Esophagus muscularis mucosa (tissue), 4 donors: ENCODE measurements at regions not wholly inside any gene's neighbourhood (a gene's known extent, or its start where the extent isn't known, plus 50 kb on each side); places are given as distances from the start of the nearest gene placed in this dataset.
"Not testable (repeated sequence)": the region's sequence is repeated elsewhere in the genome, so short reads cannot be mapped to it uniquely, and the experiment has no call there.

ENCODE experiments used
- DNase-seq: peaks from one replicate; pipeline ENCODE4 v3.0.0-alpha.2; 2017; ENCODE audit errors: extremely low spot score
- H3K27ac ChIP-seq, 4 donors: fragments of 200-600 bp; sonication (generic); replicated peaks in 1 of 4; 1 replicate in 3 of 4; 2 replicates in 1 of 4; pipeline ENCODE4 v1.5.1; 2016 to 2019; ENCODE audit warnings: mild to moderate bottlenecking in 1 of 4
- H3K27me3 ChIP-seq, 4 donors: fragments of 200-600 bp; sonication (generic); one replicate each; pipeline versions ENCODE4 v1.5.1 to v1.6.0; 2016 to 2019
- H3K36me3 ChIP-seq, 4 donors: fragments of 200-600 bp; sonication (generic); one replicate each; pipeline ENCODE4 v1.5.1; 2016 to 2019
- H3K4me1 ChIP-seq, 4 donors: fragments of 200-600 bp; sonication (generic); one replicate each; pipeline ENCODE4 v1.5.1; 2016 to 2019
- H3K4me3 ChIP-seq, 4 donors: fragments of 200-600 bp; sonication (generic); 1 replicate in 2 of 4; 2 replicates in 2 of 4; pipeline ENCODE4 v1.5.1; 2016 to 2019; ENCODE audit warnings: mild to moderate bottlenecking in 4 of 4, moderate library complexity in 1 of 4
- H3K9me3 ChIP-seq, 4 donors: fragments of 200-600 bp; sonication (generic); 1 replicate in 3 of 4; 2 replicates in 1 of 4; pipeline ENCODE4 v1.5.1; 2016 to 2019
- CTCF ChIP-seq, 3 experiments: fragments of 200-600 bp in 2 of 3; fragments of 450-650 bp in 1 of 3; sonication (generic) in 2 of 3; IDR thresholded peaks; one replicate each; pipeline ENCODE4 v1.5.1; 2017 to 2019; ENCODE audit warnings: antibody characterized with exemption in 3 of 3, mild to moderate bottlenecking in 2 of 3, moderate library complexity in 1 of 3
- EP300 ChIP-seq: sonication (generic); formaldehyde crosslinking; IDR thresholded peaks from one replicate; pipeline ENCODE4 v1.6.1; 2017; ENCODE audit warnings: antibody characterized with exemption
- POLR2A ChIP-seq: fragments of 450-650 bp; IDR thresholded peaks from one replicate; pipeline ENCODE4 v1.6.1; 2017; ENCODE audit warnings: antibody characterized with exemption, moderate library complexity, mild to moderate bottlenecking, low read depth
- POLR2AphosphoS5 ChIP-seq, 2 donors: sonication (generic); formaldehyde crosslinking; IDR thresholded peaks; one replicate each; pipeline ENCODE4 v1.6.1; 2017; ENCODE audit warnings: antibody characterized with exemption in 2 of 2
- WGBS: methylation state at CpG from one replicate; pipeline ENCODE4 v1.1.5; 2018; 5-methylcytosine and 5-hydroxymethylcytosine counted together
- intact Hi-C: fragments of 100-400 bp; cut with DNase I; formaldehyde crosslinking; loops from one replicate; pipeline ENCODE4 v1.15.1; 2023

GRCh38 chr1:192889082-192889481, 80.2 kb downstream of the RGS2 start:
- no peaks in the 10 kb centered on the region for H3K36me3 ChIP-seq
- no peaks in the 10 kb centered on the region for H3K27me3 ChIP-seq
- no peaks in the 10 kb centered on the region for H3K9me3 ChIP-seq
- peaks cover 0 to 32% (median 22%) of the 10 kb centered on the region in 4 donors for H3K4me1 ChIP-seq
- 90% methylated on average over 4 of the region's 4 CpGs for WGBS
- intact Hi-C loops = no loop called here
- TF ChIP-seq CTCF (IDR thresholded peaks at IDR 0.05) (no peak), POLR2A (no peak), EP300 (no peak), POLR2AphosphoS5 (IDR thresholded peaks at IDR 0.05) (no peak)
- no peak overlapping the region for H3K27ac ChIP-seq
- DNase-seq = no peak
- no peak overlapping the region for H3K4me3 ChIP-seq

GRCh38 chr1:192890134-192890533, 81.3 kb downstream of the RGS2 start:
- Histone ChIP-seq H3K27me3 (no peaks in the 10 kb centered on the region), H3K4me3 (no peak overlapping the region), H3K36me3 (no peaks in the 10 kb centered on the region), H3K27ac (peak overlapping the region; percentile 20 to 66 (median 32)), H3K4me1 (peaks cover 0 to 32% (median 22%) of the 10 kb centered on the region in 4 donors), H3K9me3 (no peaks in the 10 kb centered on the region)
- DNase-seq = no peak
- TF ChIP-seq POLR2AphosphoS5 (IDR thresholded peaks at IDR 0.05) (no peak), CTCF (IDR thresholded peaks at IDR 0.05) (no peak), EP300 (no peak)
- intact Hi-C loops = no loop called here
- WGBS = 64% methylated on average over 3 of the region's 3 CpGs

- intact Hi-C loops = no loop called here
- no peak overlapping the region for H3K4me3 ChIP-seq
- 0% methylated on average over 1 of the region's 1 CpG for WGBS
- no peak for TF ChIP-seq POLR2AphosphoS5 (IDR thresholded peaks at IDR 0.05)
- TF ChIP-seq CTCF (IDR thresholded peaks at IDR 0.05) = no peak
- no peak for TF ChIP-seq EP300
- no peak for TF ChIP-seq POLR2A
- no peaks in the 10 kb centered on the region for H3K36me3 ChIP-seq
- no peak for DNase-seq
- H3K27ac ChIP-seq = peak overlapping the region in 3 of 4 donors; percentile 40 to 66 (median 57)
- peaks cover 0 to 32% (median 22%) of the 10 kb centered on the region in 4 donors for H3K4me1 ChIP-seq
- no peaks in the 10 kb centered on the region for H3K9me3 ChIP-seq
- H3K27me3 ChIP-seq = no peaks in the 10 kb centered on the region
Observed at GRCh38 chr1:192892934-192893333, 84.1 kb downstream of the RGS2 start.

- intact Hi-C loops, H3K9me3 ChIP-seq, H3K36me3 ChIP-seq, DNase-seq, H3K27ac ChIP-seq, H3K27me3 ChIP-seq, H3K4me3 ChIP-seq: not testable (repeated sequence)
- WGBS = 96% methylated on average over 10 of the region's 10 CpGs
- H3K4me1 ChIP-seq = peaks cover 0 to 27% (median 19%) of the 10 kb centered on the region in 4 donors
Observed at GRCh38 chr1:192895487-192895886, 86.6 kb downstream of the RGS2 start.

GRCh38 chr1:192896376-192896775, 87.5 kb downstream of the RGS2 start:
- H3K27me3 ChIP-seq = no peaks in the 10 kb centered on the region
- H3K9me3 ChIP-seq = no peaks in the 10 kb centered on the region
- intact Hi-C loops = no loop called here
- DNase-seq = no peak
- no peak overlapping the region for H3K4me3 ChIP-seq
- H3K36me3 ChIP-seq = no peaks in the 10 kb centered on the region
- TF ChIP-seq POLR2A (no peak), CTCF (IDR thresholded peaks at IDR 0.05) (no peak), POLR2AphosphoS5 (IDR thresholded peaks at IDR 0.05) (no peak), EP300 (no peak)
- H3K27ac ChIP-seq = no peak overlapping the region
- H3K4me1 ChIP-seq = peaks cover 0 to 19% (median 15%) of the 10 kb centered on the region in 4 donors
